A673 (cell line): ENCODE measurements at regions not wholly inside any gene's neighbourhood (a gene's known extent, or its start where the extent isn't known, plus 50 kb on each side); places are given as distances from the start of the nearest gene placed in this dataset.

Experiments used
- EZH2 ChIP-seq: fragments of 200-600 bp; sonication (generic); IDR thresholded peaks from 2 replicates; pipeline ENCODE4 v1.6.1; 2017; ENCODE audit warnings: borderline replicate concordance, low read depth, mild to moderate bottlenecking, mixed read lengths, antibody characterized with exemption, low read length; ENCODE audit not compliant: poor library complexity, severe bottlenecking
- TF ChIP-seq, protein P1 (sequence below): fragments of 300-800, 200-600 bp; sonication (generic); conservative IDR thresholded peaks from 2 replicates; pipeline ENCODE4 v1.5.1; 2017; ENCODE audit warnings: low read depth, mild to moderate bottlenecking, antibody characterized with exemption, low read length, moderate library complexity, mixed read lengths

DNA sequence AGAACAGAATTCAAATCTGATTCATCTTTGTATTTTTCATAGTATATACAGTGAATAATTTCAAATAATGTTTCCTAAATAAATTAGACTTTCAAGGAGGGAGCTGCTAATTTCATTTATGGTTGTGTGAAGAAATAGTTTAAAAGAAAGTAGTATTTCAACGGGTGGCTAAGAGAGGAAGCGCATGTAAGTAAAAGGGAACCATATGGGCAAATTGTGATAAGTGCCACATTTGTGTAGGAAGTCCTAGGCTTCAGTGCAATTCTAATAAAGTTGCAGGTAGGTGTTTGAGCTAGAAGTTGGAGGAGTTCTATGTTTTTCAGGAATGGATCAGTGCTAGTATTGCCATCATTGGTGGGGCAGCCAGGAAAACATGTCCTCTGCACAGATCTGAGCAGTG, 178.8 kb upstream of the PRDM1 start:
- TF ChIP-seq, protein P1, sequence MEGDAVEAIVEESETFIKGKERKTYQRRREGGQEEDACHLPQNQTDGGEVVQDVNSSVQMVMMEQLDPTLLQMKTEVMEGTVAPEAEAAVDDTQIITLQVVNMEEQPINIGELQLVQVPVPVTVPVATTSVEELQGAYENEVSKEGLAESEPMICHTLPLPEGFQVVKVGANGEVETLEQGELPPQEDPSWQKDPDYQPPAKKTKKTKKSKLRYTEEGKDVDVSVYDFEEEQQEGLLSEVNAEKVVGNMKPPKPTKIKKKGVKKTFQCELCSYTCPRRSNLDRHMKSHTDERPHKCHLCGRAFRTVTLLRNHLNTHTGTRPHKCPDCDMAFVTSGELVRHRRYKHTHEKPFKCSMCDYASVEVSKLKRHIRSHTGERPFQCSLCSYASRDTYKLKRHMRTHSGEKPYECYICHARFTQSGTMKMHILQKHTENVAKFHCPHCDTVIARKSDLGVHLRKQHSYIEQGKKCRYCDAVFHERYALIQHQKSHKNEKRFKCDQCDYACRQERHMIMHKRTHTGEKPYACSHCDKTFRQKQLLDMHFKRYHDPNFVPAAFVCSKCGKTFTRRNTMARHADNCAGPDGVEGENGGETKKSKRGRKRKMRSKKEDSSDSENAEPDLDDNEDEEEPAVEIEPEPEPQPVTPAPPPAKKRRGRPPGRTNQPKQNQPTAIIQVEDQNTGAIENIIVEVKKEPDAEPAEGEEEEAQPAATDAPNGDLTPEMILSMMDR: no peak
- no peak for TF ChIP-seq EZH2
